ENCODE measurements at regions not wholly inside any gene's neighbourhood (a gene's known extent, or its start where the extent isn't known, plus 50 kb on each side); places are given as distances from the start of the nearest gene placed in this dataset.

DNA sequence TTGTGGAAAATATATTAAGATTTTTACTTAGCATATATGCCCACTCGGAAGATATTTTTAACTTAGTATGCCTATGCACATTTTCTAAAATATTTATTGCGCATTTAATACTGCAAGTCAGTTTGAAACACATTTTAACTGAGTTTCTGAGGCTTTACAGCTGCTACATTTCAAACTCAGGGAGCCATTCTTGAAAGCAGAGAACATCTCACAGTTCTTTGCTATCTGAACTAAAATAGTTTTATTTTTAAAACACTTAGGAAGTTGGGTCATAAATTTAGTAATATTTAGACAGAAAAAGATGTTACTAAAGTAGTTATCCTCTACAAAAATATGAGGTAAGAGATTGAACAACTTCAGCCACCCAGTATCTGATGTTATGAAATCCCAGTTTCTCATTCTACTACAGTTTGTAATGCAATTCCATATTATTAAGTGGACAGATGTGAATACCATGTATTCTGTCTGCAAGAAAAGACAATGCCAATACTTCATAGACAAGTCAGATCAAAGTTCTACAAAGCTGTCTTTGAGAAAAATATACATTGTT is 409.9 kb upstream of the EDIL3 start:
- TF ChIP-seq EZH2 (IDR thresholded peaks at IDR 0.05; ENCODE audit: borderline replicate concordance): no peak
- TF ChIP-seq, protein P1, sequence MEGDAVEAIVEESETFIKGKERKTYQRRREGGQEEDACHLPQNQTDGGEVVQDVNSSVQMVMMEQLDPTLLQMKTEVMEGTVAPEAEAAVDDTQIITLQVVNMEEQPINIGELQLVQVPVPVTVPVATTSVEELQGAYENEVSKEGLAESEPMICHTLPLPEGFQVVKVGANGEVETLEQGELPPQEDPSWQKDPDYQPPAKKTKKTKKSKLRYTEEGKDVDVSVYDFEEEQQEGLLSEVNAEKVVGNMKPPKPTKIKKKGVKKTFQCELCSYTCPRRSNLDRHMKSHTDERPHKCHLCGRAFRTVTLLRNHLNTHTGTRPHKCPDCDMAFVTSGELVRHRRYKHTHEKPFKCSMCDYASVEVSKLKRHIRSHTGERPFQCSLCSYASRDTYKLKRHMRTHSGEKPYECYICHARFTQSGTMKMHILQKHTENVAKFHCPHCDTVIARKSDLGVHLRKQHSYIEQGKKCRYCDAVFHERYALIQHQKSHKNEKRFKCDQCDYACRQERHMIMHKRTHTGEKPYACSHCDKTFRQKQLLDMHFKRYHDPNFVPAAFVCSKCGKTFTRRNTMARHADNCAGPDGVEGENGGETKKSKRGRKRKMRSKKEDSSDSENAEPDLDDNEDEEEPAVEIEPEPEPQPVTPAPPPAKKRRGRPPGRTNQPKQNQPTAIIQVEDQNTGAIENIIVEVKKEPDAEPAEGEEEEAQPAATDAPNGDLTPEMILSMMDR (IDR thresholded peaks at IDR 0.05; ENCODE audit: poor library complexity): no peak

All from hepatocyte (in vitro differentiated cells).